GM12878 (cell line): ENCODE measurements at regions not wholly inside any gene's neighbourhood (a gene's known extent, or its start where the extent isn't known, plus 50 kb on each side); places are given as distances from the start of the nearest gene placed in this dataset.

Experiments
- ATAC-seq: fragments of 200-7000 bp; cut with Tn5 transposase; 3 replicates; pipeline ENCODE4 v1.9.1; 2020; ENCODE audit warnings: mild to moderate bottlenecking, moderate library complexity
- BruUV-seq: library from RNA; stranded (reverse); fragments of 400-500 nt; replicated peaks from 2 replicates; lab custom pipeline; 2021; lab: Mats Ljungman, UMichigan
- CTCF ChIA-PET: fragments of 300-600 bp; sonication (Branson Sonifier 250); formaldehyde crosslinking; extraction: SDS; loops from one replicate; lab custom pipeline; 2021; ENCODE audit warnings: inconsistent platforms; lab: Yijun Ruan, JAX
- POLR2A ChIA-PET: fragments of 350-600 bp; formaldehyde crosslinking; extraction: SDS; loops from one replicate; lab custom pipeline; 2021; ENCODE audit warnings: inconsistent platforms; lab: Charles Lee
- RAD21 ChIA-PET: fragments of 300-600 bp; sonication (Branson Sonifier 250); formaldehyde crosslinking; loops from one replicate; lab custom pipeline; 2023; ENCODE audit warnings: antibody characterized with exemption; ENCODE audit not compliant: unreplicated experiment; lab: Charles Lee
- SMC1A ChIA-PET: fragments of 300-600 bp; sonication (Branson Sonifier 250); formaldehyde crosslinking; loops from one replicate; lab custom pipeline; 2023; ENCODE audit not compliant: unreplicated experiment, uncharacterized antibody; lab: Charles Lee
- DNase-seq: peaks from one replicate; pipeline ENCODE4 v3.0.0-alpha.2; 2011; ENCODE audit warnings: low read depth, low spot score
- FAIRE-seq: peaks from 3 replicates; lab custom pipeline; 2011; peaks lifted over from hg19 to GRCh38; lab: Jason Lieb, UNC
- H2AFZ ChIP-seq: 2 replicates; pipeline ENCODE4 v1.6.0; 2011; ENCODE audit warnings: low read depth, low read length, control low read depth; ENCODE audit not compliant: control insufficient read depth
- H3K27ac ChIP-seq: 2 replicates; pipeline ENCODE4 v1.5.1; 2011; ENCODE audit warnings: control low read depth; ENCODE audit not compliant: control insufficient read depth, insufficient read depth
- H3K27me3 ChIP-seq, 2 experiments: replicated peaks in 1 of 2; 2 replicates each; pipeline versions ENCODE4 v1.6.0 to v1.6.1; 2011; ENCODE audit warnings: low read length in 1 of 2; ENCODE audit not compliant: control insufficient read depth in 2 of 2, insufficient read depth in 2 of 2
- H3K36me3 ChIP-seq, 2 experiments: 2 replicates each; pipeline ENCODE4 v1.5.1; 2011; ENCODE audit warnings: low read length in 1 of 2; ENCODE audit not compliant: control insufficient read depth in 2 of 2, insufficient read depth in 2 of 2
- H3K4me1 ChIP-seq: 2 replicates; pipeline ENCODE4 v1.6.1; 2011; ENCODE audit warnings: mild to moderate bottlenecking, low read length, moderate library complexity, mixed read lengths; ENCODE audit not compliant: control insufficient read depth, insufficient read depth
- H3K4me2 ChIP-seq: 2 replicates; pipeline ENCODE4 v1.6.0; 2011; ENCODE audit warnings: control low read depth; ENCODE audit not compliant: control insufficient read depth, insufficient read depth
- H3K4me3 ChIP-seq: fragments of 200-600 bp; sonication (generic); 2 replicates; pipeline ENCODE4 v1.5.1; 2016
- H3K79me2 ChIP-seq: 2 replicates; pipeline ENCODE4 v1.6.0; 2011; ENCODE audit warnings: low read length; ENCODE audit not compliant: control insufficient read depth, insufficient read depth
- H3K9ac ChIP-seq: 2 replicates; pipeline ENCODE4 v1.8.0; 2011; ENCODE audit warnings: low read length, control low read depth, mixed read lengths; ENCODE audit not compliant: control insufficient read depth, insufficient read depth
- H3K9me3 ChIP-seq: replicated peaks from 3 replicates; pipeline ENCODE4 v1.5.1; 2011; ENCODE audit warnings: mild to moderate bottlenecking, low read length; ENCODE audit not compliant: control insufficient read depth, insufficient read depth
- H4K20me1 ChIP-seq: 2 replicates; pipeline ENCODE4 v1.6.0; 2011; ENCODE audit not compliant: control insufficient read depth, insufficient read depth
- CEBPB ChIP-seq, 2 experiments: fragments of 150-350 bp in 1 of 2; IDR thresholded peaks; 2 replicates each; pipeline ENCODE4 v1.6.1; 2012 to 2014; ENCODE audit warnings: low read depth in 2 of 2, low read length in 2 of 2, borderline replicate concordance in 1 of 2, inconsistent platforms in 1 of 2
- EGR1 ChIP-seq, 2 experiments: IDR thresholded peaks; 1 replicate in 1 of 2; 2 replicates in 1 of 2; pipeline ENCODE4 v1.6.1; 2011 to 2012; ENCODE audit warnings: low read depth in 2 of 2, low read length in 2 of 2, borderline replicate concordance in 1 of 2, mild to moderate bottlenecking in 1 of 2, moderate library complexity in 1 of 2
- KAT2A ChIP-seq: conservative IDR thresholded peaks from 2 replicates; pipeline ENCODE4 v1.6.1; 2011; ENCODE audit warnings: low read depth, low read length; ENCODE audit not compliant: control insufficient read depth
- MEF2B ChIP-seq: fragments of 450-650 bp; IDR thresholded peaks from 2 replicates; pipeline ENCODE4 v1.6.1; 2018; ENCODE audit warnings: mild to moderate bottlenecking, moderate library complexity; ENCODE audit not compliant: partially characterized antibody, poor library complexity, severe bottlenecking
- MTA3 ChIP-seq: IDR thresholded peaks from 2 replicates; pipeline ENCODE4 v1.6.1; 2012; ENCODE audit warnings: low read length, inconsistent platforms, borderline replicate concordance
- SMC3 ChIP-seq: IDR thresholded peaks from 2 replicates; pipeline ENCODE4 v1.6.1; 2011; ENCODE audit warnings: low read length, improper control_type of control experiment, borderline replicate concordance
- TCF3 ChIP-seq: IDR thresholded peaks from 2 replicates; pipeline ENCODE4 v1.6.1; 2012; ENCODE audit warnings: low read depth, mild to moderate bottlenecking, low read length, borderline replicate concordance; ENCODE audit not compliant: insufficient read depth
- ZNF384 ChIP-seq: IDR thresholded peaks from 2 replicates; pipeline ENCODE4 v1.6.1; 2012; ENCODE audit warnings: low read depth, mild to moderate bottlenecking, low read length, improper control_type of control experiment, borderline replicate concordance
- ZNF622 ChIP-seq: fragments of 450-650 bp; IDR thresholded peaks from 2 replicates; pipeline ENCODE4 v1.6.1; 2017; ENCODE audit warnings: mild to moderate bottlenecking, inconsistent platforms
- WGBS: methylation state at CpG from one replicate; pipeline ENCODE4 v1.1.6; 2016; ENCODE audit warnings: low lambda C conversion rate; ENCODE audit not compliant: insufficient replicate concordance, insufficient coverage; ENCODE audit errors: missing lambda C conversion rate; 5-methylcytosine and 5-hydroxymethylcytosine counted together
- in situ Hi-C: fragments of 300-500 bp; cut with MboI; formaldehyde crosslinking; loops from 9 replicates; pipeline ENCODE4 v1.14.3; 2018; ENCODE audit warnings: mixed read lengths
- intact Hi-C: fragments of 100-400 bp; cut with micrococcal nuclease; formaldehyde crosslinking; loops from one replicate; pipeline ENCODE4 v1.14.2; 2022; ENCODE audit not compliant: unreplicated experiment

- ChIA-PET POLR2A (interaction anchor here (0.5 kb wide), 1 partner anchor 73 kb away, joined by 4 read pairs; no protein-coding TSS in a partner anchor), RAD21 (no interaction called here), CTCF (no interaction called here), SMC1A (no interaction called here)
- H3K4me2 ChIP-seq = no peak overlapping the region
- BruUV-seq = no TSS peak
- no peak overlapping the region for H3K4me3 ChIP-seq
- no peak overlapping the region for H3K27ac ChIP-seq
- no peaks in the 10 kb centered on the region for H4K20me1 ChIP-seq
- TF ChIP-seq MEF2B = no peak
- no peak for TF ChIP-seq CEBPB (IDR thresholded peaks at IDR 0.05; ENCODE audit: borderline replicate concordance in 1 of 2, low read depth in 2 of 2, low read length in 2 of 2)
- TF ChIP-seq EGR1 (IDR thresholded peaks at IDR 0.05; ENCODE audit: borderline replicate concordance in 1 of 2, low read depth in 2 of 2, low read length in 2 of 2) = no peak
- no peak for TF ChIP-seq ZNF622
- TF ChIP-seq TCF3 = no peak
- TF ChIP-seq MTA3 = no peak
- no peak for TF ChIP-seq ZNF384
- TF ChIP-seq SMC3 = no peak
- TF ChIP-seq KAT2A = no peak
- H2AFZ ChIP-seq = no peak overlapping the region
- no peak for FAIRE-seq
- H3K9ac ChIP-seq = no peak overlapping the region
- no peaks in the 10 kb centered on the region for H3K79me2 ChIP-seq
- intact Hi-C loops = no loop called here
- H3K9me3 ChIP-seq = no peaks in the 10 kb centered on the region
- DNase-seq = no peak
- WGBS = 16% methylated on average over 4 of the region's 4 CpGs
- ATAC-seq = no peak
- in situ Hi-C loops = no loop called here
- H3K4me1 ChIP-seq = no peaks in the 10 kb centered on the region
- H3K36me3 ChIP-seq = no peaks in the 10 kb centered on the region
- H3K27me3 ChIP-seq = no peaks in the 10 kb centered on the region
Observed at GRCh38 chr1:71166178-71167173, 85.6 kb upstream of the ZRANB2 start.
